ENCODE measurements at regions not wholly inside any gene's neighbourhood (a gene's known extent, or its start where the extent isn't known, plus 50 kb on each side); places are given as distances from the start of the nearest gene placed in this dataset.

DNA sequence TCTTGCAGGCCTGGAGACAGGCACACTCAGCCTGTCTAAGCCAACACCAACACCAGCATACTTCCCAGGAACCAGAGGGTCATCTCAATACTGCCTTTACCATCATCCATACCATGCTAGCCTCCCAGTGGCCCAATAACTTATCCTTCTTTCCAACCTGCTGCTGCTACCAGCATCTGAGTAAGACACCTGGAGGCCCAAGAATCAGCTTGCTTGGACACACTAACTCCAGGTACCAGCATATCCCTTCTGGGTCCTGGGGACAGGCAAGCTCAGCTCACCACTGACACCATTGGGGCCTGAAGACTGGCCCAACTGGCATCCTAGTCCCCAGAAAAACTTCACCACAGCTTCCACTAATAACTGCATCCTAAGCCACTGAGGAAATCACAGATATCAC, 205.3 kb downstream of the CD109 start:
- no peak for DNase-seq

DNA sequence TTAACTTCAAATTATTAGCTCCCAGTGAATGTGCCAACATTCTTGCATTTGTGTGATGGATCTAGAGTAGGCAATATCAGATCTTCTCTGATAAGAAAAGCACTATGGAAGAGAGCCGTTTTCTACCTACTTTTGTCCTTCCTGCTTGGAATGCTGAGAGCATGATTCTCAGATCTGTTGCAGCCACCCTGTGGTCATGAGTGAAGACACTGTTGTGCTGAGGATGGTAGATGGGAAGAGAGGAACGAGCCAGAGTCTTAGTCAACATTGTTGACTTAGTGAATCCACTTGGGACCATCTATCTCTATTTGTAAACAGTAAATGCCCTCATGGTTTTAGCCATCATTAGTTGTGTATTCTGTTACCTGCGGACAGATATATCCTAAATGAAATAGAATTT, 202.6 kb downstream of the CD109 start:
- DNase-seq = no peak

DNA sequence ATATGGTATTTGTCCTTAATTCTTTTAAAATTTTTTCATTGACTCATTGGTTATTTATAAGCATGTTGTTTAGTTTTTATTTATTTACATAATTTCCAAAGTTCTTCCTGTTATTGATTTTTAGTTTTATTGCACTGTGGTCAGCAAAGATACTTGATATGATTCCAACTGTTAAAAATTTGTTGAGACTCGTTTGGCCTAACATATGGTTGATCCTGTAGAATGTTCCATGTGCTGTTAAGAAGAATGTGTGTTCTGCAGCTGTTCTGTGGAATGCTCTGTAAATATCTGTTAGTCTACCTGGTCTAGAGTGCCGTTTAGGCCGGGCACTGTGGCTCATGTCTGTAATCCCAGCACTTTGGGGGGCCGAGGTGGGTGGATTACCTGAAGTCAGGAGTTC, 197.7 kb downstream of the CD109 start:
- DNase-seq = no peak

DNA sequence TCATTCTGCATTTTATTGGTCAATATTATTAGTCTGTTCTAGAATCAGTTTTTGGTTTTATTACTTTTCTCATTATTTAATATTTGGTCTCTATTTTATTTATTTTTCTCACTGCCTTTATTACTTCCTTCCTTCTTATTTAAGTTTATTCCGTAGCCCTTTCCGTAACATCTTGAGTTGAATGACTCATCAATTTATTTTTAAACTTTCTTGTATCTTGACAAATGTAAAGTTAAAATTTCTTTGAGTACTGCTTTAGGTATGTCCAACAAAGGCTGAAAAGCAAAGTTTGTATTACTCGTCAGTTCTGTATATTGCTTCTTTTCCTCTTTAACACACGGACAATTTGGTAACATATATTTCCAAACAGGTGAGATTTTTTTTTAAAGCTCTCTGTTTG, 192.0 kb downstream of the CD109 start:
- no peak for DNase-seq

DNA sequence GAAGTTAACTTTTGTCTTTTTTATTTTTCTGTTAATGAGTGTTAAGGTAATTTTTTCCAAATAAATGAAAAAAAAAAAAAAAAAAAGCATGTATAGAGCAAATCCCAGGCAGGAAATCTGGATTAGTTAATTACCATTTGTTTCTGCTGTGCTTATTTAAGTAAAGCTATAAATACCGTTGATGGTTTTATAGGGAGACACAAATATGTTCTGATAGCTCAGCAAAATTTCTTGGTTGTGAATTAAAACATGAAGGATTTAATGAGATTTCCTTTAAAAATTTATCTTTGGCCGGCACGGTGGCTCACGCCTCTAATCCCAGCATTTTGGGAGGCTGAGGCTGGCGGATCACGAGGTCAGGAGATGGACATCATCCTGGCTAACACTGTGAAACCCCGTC, 189.4 kb downstream of the CD109 start:
- DNase-seq = no peak

DNA sequence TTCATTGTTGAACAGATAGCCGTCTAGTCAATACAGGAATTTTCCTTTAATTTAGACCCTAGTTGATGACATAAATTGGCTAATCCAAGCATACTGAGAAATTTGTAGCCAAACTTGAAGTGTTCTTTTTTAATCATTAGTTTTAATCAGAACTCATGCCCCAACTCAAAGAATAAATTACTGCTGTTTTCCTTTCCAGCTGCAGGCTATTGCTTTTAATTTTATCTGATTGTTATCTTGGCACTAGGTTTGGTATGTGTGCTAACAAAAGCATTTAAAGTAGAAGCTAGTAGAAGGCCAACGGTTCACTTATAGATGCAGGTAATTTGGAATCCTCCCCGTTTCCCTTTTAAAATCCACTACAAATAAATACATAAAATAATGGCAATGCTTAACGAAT, 188.5 kb downstream of the CD109 start:
- no peak for DNase-seq

DNA sequence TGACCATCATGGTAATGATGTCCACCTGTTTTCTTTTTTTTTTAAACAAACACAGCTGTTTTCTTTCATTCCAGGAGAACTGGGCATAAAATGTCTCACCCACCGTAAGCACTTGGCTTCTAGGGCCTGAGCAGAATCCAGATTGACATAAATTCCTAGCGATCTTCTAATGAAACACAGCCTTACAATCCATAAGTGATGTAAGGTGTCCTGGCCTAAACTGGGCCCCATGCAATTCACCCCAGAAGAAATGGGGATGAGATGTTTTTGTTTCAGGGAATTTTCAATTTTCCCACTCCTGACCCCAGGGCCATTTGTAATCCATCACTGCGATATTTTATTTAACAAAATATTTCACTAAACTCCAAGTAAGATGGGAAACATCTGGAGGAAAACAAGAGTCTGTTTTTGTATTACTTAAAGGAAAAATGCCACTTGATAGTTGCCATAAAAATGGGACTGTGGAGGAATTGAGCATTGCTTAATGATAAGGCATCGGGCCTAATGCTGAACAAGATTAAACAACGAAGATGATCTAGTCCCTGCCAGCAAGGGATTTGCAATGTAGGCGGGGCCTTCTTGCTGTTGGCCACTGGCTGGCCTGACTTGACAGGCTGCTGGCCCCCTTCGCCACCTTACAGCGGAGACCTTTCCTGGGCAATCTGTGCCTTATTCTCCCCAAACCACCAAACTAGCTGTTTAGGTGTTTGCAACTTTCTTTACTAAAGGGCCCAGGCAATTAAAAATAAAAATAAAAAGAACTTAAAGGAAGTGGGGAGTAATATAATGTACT, 183.7 kb downstream of the CD109 start:
- no peak for DNase-seq

DNA sequence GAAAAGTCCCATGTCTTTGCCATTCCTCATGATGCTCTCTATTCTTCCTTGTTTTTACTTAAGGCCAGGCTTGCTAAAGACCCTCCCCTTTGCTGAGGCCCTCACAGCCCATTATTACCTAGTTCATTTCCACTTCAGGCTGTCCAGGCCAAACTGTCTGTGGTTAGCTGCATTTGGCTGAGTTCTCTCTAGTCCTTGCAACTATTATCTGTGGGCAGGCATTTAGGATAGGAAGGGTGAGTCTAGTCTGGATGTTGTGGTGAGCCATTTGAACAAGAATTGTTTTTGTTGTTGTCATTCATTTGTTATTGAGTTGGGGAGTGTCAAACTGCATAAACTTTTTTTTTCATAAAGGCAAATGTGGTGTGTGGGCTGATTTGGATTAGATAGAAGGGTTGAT, 182.4 kb downstream of the CD109 start:
- DNase-seq = no peak

Measured in NCI-H748 treated with DMSO at 0.1 percent for 48 hours (cell line).